KMS-11 (cell line): ENCODE measurements at regions not wholly inside any gene's neighbourhood (a gene's known extent, or its start where the extent isn't known, plus 50 kb on each side); places are given as distances from the start of the nearest gene placed in this dataset.

Source experiments
- H2AFZ ChIP-seq: fragments of 200-600 bp; sonication (generic); 2 replicates; pipeline ENCODE4 v1.6.1; 2016; ENCODE audit warnings: antibody characterized with exemption, mixed run types, low read depth
- H3K27ac ChIP-seq: fragments of 200-600 bp; sonication (generic); 2 replicates; pipeline ENCODE4 v1.6.1; 2016; ENCODE audit warnings: mild to moderate bottlenecking, mixed run types
- H3K27me3 ChIP-seq: fragments of 200-600 bp; sonication (generic); 2 replicates; pipeline ENCODE4 v1.6.1; 2017; ENCODE audit warnings: mild to moderate bottlenecking, low read depth, mixed run types, moderate library complexity; ENCODE audit not compliant: insufficient read depth
- H3K36me3 ChIP-seq: fragments of 200-600 bp; sonication (generic); 2 replicates; pipeline ENCODE4 v1.6.1; 2017; ENCODE audit warnings: mild to moderate bottlenecking, mixed run types; ENCODE audit not compliant: insufficient read depth
- H3K4me1 ChIP-seq: fragments of 200-600 bp; sonication (generic); 2 replicates; pipeline ENCODE4 v1.6.1; 2016; ENCODE audit warnings: mild to moderate bottlenecking, low read depth, mixed run types; ENCODE audit not compliant: poor library complexity, severe bottlenecking
- H3K4me2 ChIP-seq: fragments of 200-600 bp; sonication (generic); 2 replicates; pipeline ENCODE4 v1.7.0; 2016; ENCODE audit warnings: mild to moderate bottlenecking, mixed run types
- H3K4me3 ChIP-seq: fragments of 200-600 bp; sonication (generic); IDR thresholded peaks from 2 replicates; pipeline ENCODE4 v1.6.1; 2017; ENCODE audit warnings: low read depth, low read length, mixed read lengths; ENCODE audit not compliant: insufficient read depth
- H3K79me2 ChIP-seq: fragments of 200-600 bp; sonication (generic); 2 replicates; pipeline ENCODE4 v1.6.1; 2016; ENCODE audit warnings: low read depth, mixed run types; ENCODE audit not compliant: insufficient read depth
- H3K9ac ChIP-seq: fragments of 200-600 bp; sonication (generic); 2 replicates; pipeline ENCODE4 v1.6.1; 2016; ENCODE audit warnings: mild to moderate bottlenecking, mixed run types
- H4K20me1 ChIP-seq: fragments of 200-600 bp; sonication (generic); 2 replicates; pipeline ENCODE4 v1.6.1; 2016; ENCODE audit warnings: mild to moderate bottlenecking, mixed run types; ENCODE audit not compliant: insufficient read depth
- TF ChIP-seq, protein P1 (sequence below): fragments of 200-600 bp; sonication (generic); conservative IDR thresholded peaks from 2 replicates; pipeline ENCODE4 v1.6.1; 2017; ENCODE audit warnings: low read depth, mild to moderate bottlenecking, antibody characterized with exemption, low read length, moderate library complexity, mixed read lengths

DNA sequence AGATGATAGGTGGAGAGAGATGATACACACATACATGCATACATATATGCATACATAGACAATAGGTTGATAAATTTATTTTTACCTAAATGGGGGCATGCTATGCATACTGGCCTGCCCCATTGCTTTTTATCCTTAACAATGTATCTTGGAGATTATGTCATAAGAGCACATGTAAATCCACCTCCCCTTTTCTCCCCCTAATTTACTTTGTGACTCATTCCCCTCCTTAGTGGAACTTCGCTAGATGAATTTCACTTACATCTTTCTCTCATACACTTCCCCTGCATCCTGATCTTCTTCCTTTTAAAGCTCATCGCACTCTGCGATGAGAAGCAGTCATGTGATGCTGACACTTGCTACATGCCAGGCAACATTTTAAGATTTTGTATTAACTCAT, 223.6 kb downstream of the C1D start:
- H3K79me2 ChIP-seq: no peaks in the 10 kb centered on the region
- TF ChIP-seq, protein P1, sequence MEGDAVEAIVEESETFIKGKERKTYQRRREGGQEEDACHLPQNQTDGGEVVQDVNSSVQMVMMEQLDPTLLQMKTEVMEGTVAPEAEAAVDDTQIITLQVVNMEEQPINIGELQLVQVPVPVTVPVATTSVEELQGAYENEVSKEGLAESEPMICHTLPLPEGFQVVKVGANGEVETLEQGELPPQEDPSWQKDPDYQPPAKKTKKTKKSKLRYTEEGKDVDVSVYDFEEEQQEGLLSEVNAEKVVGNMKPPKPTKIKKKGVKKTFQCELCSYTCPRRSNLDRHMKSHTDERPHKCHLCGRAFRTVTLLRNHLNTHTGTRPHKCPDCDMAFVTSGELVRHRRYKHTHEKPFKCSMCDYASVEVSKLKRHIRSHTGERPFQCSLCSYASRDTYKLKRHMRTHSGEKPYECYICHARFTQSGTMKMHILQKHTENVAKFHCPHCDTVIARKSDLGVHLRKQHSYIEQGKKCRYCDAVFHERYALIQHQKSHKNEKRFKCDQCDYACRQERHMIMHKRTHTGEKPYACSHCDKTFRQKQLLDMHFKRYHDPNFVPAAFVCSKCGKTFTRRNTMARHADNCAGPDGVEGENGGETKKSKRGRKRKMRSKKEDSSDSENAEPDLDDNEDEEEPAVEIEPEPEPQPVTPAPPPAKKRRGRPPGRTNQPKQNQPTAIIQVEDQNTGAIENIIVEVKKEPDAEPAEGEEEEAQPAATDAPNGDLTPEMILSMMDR: no peak
- H3K4me3 ChIP-seq: no peak overlapping the region
- no peak overlapping the region for H3K4me2 ChIP-seq
- no peak overlapping the region for H2AFZ ChIP-seq
- no peak overlapping the region for H3K9ac ChIP-seq
- H3K27me3 ChIP-seq: no peaks in the 10 kb centered on the region
- H4K20me1 ChIP-seq: no peaks in the 10 kb centered on the region
- H3K4me1 ChIP-seq: no peaks in the 10 kb centered on the region
- H3K27ac ChIP-seq: no peak overlapping the region
- H3K36me3 ChIP-seq: no peaks in the 10 kb centered on the region

DNA sequence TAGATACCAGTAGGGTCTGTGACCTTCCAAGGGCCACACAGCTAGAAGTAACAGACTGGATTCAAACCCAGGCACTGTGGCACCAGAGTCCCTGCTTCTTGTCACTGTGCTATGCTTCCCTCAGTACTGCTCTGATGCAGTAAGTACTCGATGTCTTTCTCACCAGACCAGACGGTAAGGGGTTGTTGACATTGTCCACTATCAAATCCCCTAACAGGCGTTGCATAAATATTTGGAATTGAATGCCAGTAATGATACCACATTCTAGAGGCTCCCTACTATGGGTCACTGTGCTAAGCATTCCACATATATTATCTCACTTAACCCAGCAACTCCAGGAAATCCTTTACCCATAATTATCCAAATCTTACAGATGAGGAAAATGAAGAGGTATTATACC, 223.1 kb downstream of the C1D start:
- H3K27ac ChIP-seq: no peak overlapping the region
- H3K9ac ChIP-seq: no peak overlapping the region
- TF ChIP-seq, protein P1: no peak
- no peaks in the 10 kb centered on the region for H3K36me3 ChIP-seq
- H3K4me3 ChIP-seq: no peak overlapping the region
- no peaks in the 10 kb centered on the region for H3K4me1 ChIP-seq
- H4K20me1 ChIP-seq: no peaks in the 10 kb centered on the region
- H3K79me2 ChIP-seq: no peaks in the 10 kb centered on the region
- no peaks in the 10 kb centered on the region for H3K27me3 ChIP-seq
- no peak overlapping the region for H2AFZ ChIP-seq
- no peak overlapping the region for H3K4me2 ChIP-seq

DNA sequence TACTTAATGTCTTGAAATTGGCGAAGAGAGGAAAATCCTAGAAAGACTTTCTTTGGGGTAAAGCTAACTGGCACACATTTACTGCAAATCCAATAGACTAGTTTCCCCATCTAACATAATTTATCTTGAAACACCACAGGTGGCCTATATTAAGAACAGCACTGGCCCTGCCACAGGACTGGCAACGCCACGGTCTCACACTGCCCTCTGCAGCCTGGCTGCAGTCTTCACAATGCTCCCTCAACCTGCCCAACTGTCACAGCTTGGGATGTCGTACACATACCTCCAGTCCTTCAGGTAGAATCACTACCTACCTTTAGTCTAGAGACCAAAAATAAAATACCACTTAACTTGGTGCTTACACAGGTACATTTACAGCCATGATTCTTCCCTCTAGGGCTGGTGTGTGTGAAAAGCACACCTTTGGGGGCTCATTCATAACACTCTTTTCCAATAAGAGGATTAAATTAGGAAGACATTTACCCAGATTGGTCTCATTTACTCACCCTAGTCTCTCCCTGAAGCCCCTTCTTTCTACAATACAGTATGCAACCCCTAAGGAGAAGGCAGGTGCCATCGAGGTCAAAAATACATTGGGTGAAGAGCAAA, 222.2 kb downstream of the C1D start:
- Histone ChIP-seq H3K4me2 (no peak overlapping the region), H3K27me3 (no peaks in the 10 kb centered on the region), H3K79me2 (no peaks in the 10 kb centered on the region), H3K4me1 (no peaks in the 10 kb centered on the region), H3K9ac (no peak overlapping the region), H3K27ac (no peak overlapping the region), H3K4me3 (no peak overlapping the region), H4K20me1 (no peaks in the 10 kb centered on the region), H2AFZ (no peak overlapping the region), H3K36me3 (no peaks in the 10 kb centered on the region)
- TF ChIP-seq, protein P1: peak; percentile 60

DNA sequence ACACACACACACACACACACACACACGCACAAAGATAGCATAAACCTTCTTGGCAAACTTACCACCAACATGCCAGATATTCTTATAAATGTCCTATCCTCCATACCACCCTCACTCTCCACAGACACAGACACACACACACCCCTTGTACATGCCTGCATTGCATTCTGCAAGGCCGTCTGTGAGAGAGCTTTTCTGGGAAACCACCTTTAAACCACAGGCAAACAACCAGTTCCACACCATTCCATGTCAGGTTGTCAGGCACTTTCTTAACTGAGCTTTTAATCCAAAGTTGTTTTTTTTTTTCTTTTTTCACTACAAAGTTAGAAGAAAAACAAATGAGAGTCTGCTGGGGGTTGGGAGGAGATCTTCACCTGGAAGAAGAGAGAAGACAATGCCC, 221.1 kb downstream of the C1D start:
- H3K4me1 ChIP-seq: peaks cover 5% of the 10 kb centered on the region
- no peak overlapping the region for H2AFZ ChIP-seq
- H3K27me3 ChIP-seq: no peaks in the 10 kb centered on the region
- no peak overlapping the region for H3K4me3 ChIP-seq
- H3K4me2 ChIP-seq: no peak overlapping the region
- no peaks in the 10 kb centered on the region for H3K36me3 ChIP-seq
- TF ChIP-seq, protein P1: no peak
- H3K9ac ChIP-seq: no peak overlapping the region
- H3K79me2 ChIP-seq: no peaks in the 10 kb centered on the region
- no peaks in the 10 kb centered on the region for H4K20me1 ChIP-seq
- no peak overlapping the region for H3K27ac ChIP-seq
